ENCODE measurements at regions not wholly inside any gene's neighbourhood (a gene's known extent, or its start where the extent isn't known, plus 50 kb on each side); places are given as distances from the start of the nearest gene placed in this dataset.

GRCh38 chr11:71356904-71357303, 91.3 kb downstream of the DHCR7 start:
- no peak for DNase-seq (ENCODE audit: low read depth)

GRCh38 chr11:71356280-71356876, 91.8 kb downstream of the DHCR7 start:
- no peak for DNase-seq (ENCODE audit: low read depth)

- DNase-seq (ENCODE audit: low read depth) = no peak
Observed at GRCh38 chr11:71355281-71355680, 92.9 kb downstream of the DHCR7 start.

- DNase-seq (ENCODE audit: low read depth) = no peak
Observed at GRCh38 chr11:71354394-71355105, 93.6 kb downstream of the DHCR7 start.

- DNase-seq (ENCODE audit: low read depth) = no peak
Observed at GRCh38 chr11:71352748-71353147, 95.4 kb downstream of the DHCR7 start.

- DNase-seq (ENCODE audit: low read depth) = no peak
Observed at GRCh38 chr11:71352226-71352625, 96.0 kb downstream of the DHCR7 start.

GRCh38 chr11:71349627-71350026, 97.2 kb upstream of the SHANK2 start:
- DNase-seq (ENCODE audit: low read depth) = no peak

- no peak for DNase-seq (ENCODE audit: low read depth)
Observed at GRCh38 chr11:71343828-71344400, 91.5 kb upstream of the SHANK2 start.

GRCh38 chr11:71342951-71343827, 90.8 kb upstream of the SHANK2 start:
- DNase-seq (ENCODE audit: low read depth) = no peak

GRCh38 chr11:71342116-71342515, 89.7 kb upstream of the SHANK2 start:
- no peak for DNase-seq (ENCODE audit: low read depth)

- no peak for DNase-seq (ENCODE audit: low read depth)
Observed at GRCh38 chr11:71341596-71341995, 89.2 kb upstream of the SHANK2 start.

GRCh38 chr11:71341173-71341572, 88.8 kb upstream of the SHANK2 start:
- no peak for DNase-seq (ENCODE audit: low read depth)

GRCh38 chr11:71340086-71340606, 87.8 kb upstream of the SHANK2 start:
- DNase-seq (ENCODE audit: low read depth) = no peak

GRCh38 chr11:71339396-71339881, 87.1 kb upstream of the SHANK2 start:
- no peak for DNase-seq (ENCODE audit: low read depth)

- no peak for DNase-seq (ENCODE audit: low read depth)
Observed at GRCh38 chr11:71338801-71339395, 86.5 kb upstream of the SHANK2 start.

GRCh38 chr11:71336996-71337754, 84.8 kb upstream of the SHANK2 start:
- DNase-seq (ENCODE audit: low read depth) = no peak

GRCh38 chr11:71336176-71336995, 84.0 kb upstream of the SHANK2 start:
- DNase-seq (ENCODE audit: low read depth) = no peak

- DNase-seq (ENCODE audit: low read depth) = no peak
Observed at GRCh38 chr11:71335371-71335770, 83.0 kb upstream of the SHANK2 start.

- DNase-seq (ENCODE audit: low read depth) = no peak
Observed at GRCh38 chr11:71334191-71334590, 81.8 kb upstream of the SHANK2 start.

GRCh38 chr11:71333473-71333872, 81.1 kb upstream of the SHANK2 start:
- no peak for DNase-seq (ENCODE audit: low read depth)
